ENCODE measurements at regions not wholly inside any gene's neighbourhood (a gene's known extent, or its start where the extent isn't known, plus 50 kb on each side); places are given as distances from the start of the nearest gene placed in this dataset.

DNA sequence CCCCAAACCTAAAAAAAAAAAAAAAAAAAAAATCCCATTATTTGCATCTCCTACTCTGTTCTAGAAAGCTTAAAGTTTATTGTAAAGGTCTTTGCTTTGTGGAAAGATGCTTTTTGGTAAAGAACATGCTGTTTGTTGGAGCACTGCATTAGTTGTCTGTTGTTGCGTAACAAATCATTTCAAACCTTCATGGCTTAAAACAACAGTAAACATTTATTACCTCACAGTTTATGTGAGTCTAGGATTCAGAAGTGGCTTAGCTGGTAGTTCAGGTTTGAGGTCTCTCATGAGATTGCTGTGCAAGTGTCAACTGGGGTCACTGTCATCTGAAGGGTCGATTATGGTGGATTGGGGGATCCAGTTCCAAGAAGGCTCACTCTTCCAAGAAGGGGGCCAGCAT lies 155.2 kb upstream of the ZFP64 start:
- DNase-seq (ENCODE audit: low read depth) = no peak
- TF ChIP-seq, protein P1, sequence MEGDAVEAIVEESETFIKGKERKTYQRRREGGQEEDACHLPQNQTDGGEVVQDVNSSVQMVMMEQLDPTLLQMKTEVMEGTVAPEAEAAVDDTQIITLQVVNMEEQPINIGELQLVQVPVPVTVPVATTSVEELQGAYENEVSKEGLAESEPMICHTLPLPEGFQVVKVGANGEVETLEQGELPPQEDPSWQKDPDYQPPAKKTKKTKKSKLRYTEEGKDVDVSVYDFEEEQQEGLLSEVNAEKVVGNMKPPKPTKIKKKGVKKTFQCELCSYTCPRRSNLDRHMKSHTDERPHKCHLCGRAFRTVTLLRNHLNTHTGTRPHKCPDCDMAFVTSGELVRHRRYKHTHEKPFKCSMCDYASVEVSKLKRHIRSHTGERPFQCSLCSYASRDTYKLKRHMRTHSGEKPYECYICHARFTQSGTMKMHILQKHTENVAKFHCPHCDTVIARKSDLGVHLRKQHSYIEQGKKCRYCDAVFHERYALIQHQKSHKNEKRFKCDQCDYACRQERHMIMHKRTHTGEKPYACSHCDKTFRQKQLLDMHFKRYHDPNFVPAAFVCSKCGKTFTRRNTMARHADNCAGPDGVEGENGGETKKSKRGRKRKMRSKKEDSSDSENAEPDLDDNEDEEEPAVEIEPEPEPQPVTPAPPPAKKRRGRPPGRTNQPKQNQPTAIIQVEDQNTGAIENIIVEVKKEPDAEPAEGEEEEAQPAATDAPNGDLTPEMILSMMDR (conservative IDR thresholded peaks at IDR 0.05; ENCODE audit: low read depth, low read length) = no peak
- H3K4me3 ChIP-seq (ENCODE audit: low read length) = no peak overlapping the region

DNA sequence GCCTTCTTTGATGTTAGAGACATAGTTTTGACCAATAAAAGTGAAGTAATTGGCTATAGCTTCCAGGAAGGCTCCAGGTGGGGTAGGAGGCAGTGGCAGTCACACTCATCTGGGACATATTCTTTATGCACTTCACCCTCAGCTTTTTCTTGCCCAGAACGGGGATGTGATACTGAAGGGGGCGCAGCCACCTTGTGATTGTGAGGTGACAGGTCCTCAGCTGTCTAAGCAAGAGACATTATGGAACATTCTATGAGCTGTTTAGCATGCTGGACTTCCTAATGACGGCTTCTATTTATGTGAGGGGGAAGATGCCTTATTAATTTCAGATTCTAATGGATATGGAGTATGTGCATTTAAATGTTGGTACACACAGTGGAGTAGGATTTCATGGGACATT lies 151.3 kb upstream of the ZFP64 start:
- DNase-seq (ENCODE audit: low read depth) = no peak
- TF ChIP-seq, protein P1 (conservative IDR thresholded peaks at IDR 0.05; ENCODE audit: low read depth, low read length) = no peak
- no peak overlapping the region for H3K4me3 ChIP-seq (ENCODE audit: low read length)

DNA sequence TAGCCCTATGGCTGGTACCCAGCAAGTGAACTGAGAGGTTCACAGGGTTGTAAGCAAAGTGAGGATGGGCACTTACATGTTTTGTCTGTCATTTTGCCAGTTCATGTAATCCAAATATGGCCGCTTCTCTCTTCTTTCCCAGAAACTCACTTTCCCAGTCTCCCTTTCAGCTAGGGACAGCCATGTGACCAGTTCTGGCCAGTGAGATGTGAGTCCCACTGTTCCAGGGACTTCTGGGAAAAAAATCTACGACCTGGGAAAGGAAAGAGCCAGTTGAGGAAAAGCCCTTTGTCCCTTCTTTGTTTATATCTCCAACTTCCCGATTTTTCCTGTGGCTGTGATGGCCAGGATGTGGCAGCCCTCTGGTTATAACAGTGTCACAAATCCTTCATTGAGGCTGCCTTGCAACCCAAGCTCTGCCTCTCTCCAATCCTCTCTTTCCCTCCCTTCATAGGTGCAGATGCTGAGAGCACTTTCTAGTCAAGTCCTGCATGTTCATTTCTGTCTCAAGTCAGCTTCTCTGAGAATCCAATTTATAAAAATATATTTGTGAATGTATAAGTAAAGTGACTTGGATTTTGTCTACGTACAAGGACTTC lies 148.6 kb upstream of the ZFP64 start:
- H3K4me3 ChIP-seq (ENCODE audit: low read length) = no peak overlapping the region
- no peak for DNase-seq (ENCODE audit: low read depth)
- TF ChIP-seq, protein P1 (conservative IDR thresholded peaks at IDR 0.05; ENCODE audit: low read depth, low read length) = no peak

DNA sequence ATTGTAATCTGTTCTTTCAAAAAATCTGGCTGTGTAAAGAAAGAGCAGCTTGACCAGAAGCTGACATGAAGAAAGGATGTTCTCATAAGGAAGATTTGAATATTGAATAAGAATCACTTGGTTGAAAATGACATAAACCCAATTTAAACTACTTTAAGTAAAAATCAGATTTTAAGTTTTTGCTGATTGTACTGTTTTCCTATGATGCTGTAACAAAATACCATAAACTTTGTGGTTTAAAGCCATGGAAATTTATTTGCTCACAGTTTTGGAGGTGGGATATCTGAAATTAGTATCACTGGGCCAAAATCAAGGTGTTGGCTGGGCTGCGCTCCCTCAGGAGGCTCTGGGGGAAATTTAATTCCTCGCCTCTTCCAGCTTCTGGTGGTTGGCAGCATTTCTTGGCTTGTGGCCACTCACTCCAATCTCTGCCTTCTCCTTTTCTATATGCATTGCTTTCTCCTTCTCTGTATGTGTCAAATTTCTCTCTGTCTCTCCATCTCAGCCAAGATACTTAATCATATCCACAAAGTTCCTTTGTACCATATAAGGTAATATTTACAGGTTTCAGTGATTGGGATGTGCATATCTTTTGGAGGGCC lies 141.2 kb upstream of the ZFP64 start:
- TF ChIP-seq, protein P1 (conservative IDR thresholded peaks at IDR 0.05; ENCODE audit: low read depth, low read length) = no peak
- H3K4me3 ChIP-seq (ENCODE audit: low read length) = no peak overlapping the region
- no peak for DNase-seq (ENCODE audit: low read depth)

DNA sequence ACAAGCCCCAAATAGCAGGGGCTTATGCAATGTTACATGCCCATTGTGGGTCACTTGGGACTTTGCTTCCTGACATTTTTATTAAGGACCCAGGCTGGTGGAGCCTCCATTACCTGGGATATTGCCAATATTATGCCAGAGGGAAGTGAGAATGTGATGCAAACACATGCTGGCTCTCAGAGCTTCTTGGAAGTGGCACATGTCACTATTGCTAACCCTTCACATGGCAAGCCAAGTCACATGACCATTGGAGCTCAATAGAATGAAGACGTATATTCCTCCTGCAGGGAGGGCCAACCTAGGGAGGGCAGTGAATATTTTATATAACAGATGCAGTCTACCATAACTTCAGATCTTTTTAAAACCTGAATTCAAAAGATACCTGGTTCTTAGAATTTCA lies 140.7 kb upstream of the ZFP64 start:
- TF ChIP-seq, protein P1 (conservative IDR thresholded peaks at IDR 0.05; ENCODE audit: low read depth, low read length) = no peak
- no peak for DNase-seq (ENCODE audit: low read depth)
- H3K4me3 ChIP-seq (ENCODE audit: low read length) = no peak overlapping the region

DNA sequence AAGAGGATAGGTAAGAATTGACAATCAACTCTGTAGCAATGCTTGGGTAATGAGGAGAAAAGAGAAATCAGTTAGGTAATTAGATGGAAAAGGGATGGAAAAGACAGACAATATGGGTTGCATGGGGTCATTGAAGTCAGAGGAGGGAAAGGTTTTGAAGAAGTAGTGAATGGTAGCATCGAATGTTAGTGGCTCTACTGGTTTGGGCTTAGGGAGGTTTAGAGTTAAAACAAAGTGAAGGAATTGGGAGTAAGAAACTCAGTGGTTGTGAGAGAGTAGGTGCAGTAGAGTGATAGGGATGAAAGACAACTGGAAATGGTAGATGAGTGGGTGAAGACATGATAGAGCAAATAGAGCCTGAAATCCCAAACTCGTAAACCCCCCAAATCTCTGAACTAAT lies 140.1 kb upstream of the ZFP64 start:
- no peak for DNase-seq (ENCODE audit: low read depth)
- TF ChIP-seq, protein P1 (conservative IDR thresholded peaks at IDR 0.05; ENCODE audit: low read depth, low read length) = no peak
- no peak overlapping the region for H3K4me3 ChIP-seq (ENCODE audit: low read length)

DNA sequence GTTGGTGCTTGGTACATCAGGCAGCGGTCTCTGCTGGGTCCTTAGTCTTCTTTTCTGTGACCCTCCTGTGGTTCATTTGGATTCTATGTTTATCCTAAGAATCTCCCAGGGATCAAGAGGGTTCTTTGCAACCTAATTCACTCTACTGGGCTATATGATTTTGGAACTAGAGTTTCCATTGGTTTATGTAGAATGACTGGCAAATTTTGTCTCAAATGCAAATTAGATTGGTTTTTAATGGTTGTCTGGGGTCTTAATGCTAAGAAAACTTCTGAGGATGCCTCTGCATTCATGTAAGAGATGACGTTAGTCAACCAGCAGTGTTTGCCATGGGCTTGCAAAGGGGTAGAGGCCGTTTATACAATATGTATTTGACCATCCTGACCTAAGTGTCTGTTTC lies 129.8 kb upstream of the ZFP64 start:
- no peak for DNase-seq (ENCODE audit: low read depth)
- TF ChIP-seq, protein P1 (conservative IDR thresholded peaks at IDR 0.05; ENCODE audit: low read depth, low read length) = no peak

More for the DNA sequence above, 129.8 kb upstream of the ZFP64 start:
- no peak overlapping the region for H3K4me3 ChIP-seq (ENCODE audit: low read length)
